MM.1S (cell line): ENCODE measurements at regions not wholly inside any gene's neighbourhood (a gene's known extent, or its start where the extent isn't known, plus 50 kb on each side); places are given as distances from the start of the nearest gene placed in this dataset.

Experiments used
- CTCF ChIP-seq: fragments of 300-600 bp; sonication (generic); IDR thresholded peaks from 2 replicates; pipeline ENCODE4 v1.5.1; 2016; ENCODE audit warnings: antibody characterized with exemption, low read length, mixed read lengths
- EZH2 ChIP-seq: fragments of 300-600 bp; sonication (generic); optimal IDR thresholded peaks from 2 replicates; pipeline ENCODE3; 2017; ENCODE audit warnings: low read depth, mild to moderate bottlenecking, antibody characterized with exemption, low read length, mixed read lengths
- EZH2phosphoT487 ChIP-seq: fragments of 300-600 bp; sonication (generic); IDR thresholded peaks from 2 replicates; pipeline ENCODE4 v1.6.1; 2018; ENCODE audit warnings: antibody characterized with exemption, low read length

- no peak for TF ChIP-seq CTCF
- TF ChIP-seq EZH2 = no peak
- no peak for TF ChIP-seq EZH2phosphoT487
These were observed 295.4 kb downstream of the FOXA2 start for GRCh38 chr20:22288957-22289356.
